ENCODE measurements at regions not wholly inside any gene's neighbourhood (a gene's known extent, or its start where the extent isn't known, plus 50 kb on each side); places are given as distances from the start of the nearest gene placed in this dataset.
A peak's percentile ranks its signal among the peaks of the same experiment; 100 is the strongest.

DNA sequence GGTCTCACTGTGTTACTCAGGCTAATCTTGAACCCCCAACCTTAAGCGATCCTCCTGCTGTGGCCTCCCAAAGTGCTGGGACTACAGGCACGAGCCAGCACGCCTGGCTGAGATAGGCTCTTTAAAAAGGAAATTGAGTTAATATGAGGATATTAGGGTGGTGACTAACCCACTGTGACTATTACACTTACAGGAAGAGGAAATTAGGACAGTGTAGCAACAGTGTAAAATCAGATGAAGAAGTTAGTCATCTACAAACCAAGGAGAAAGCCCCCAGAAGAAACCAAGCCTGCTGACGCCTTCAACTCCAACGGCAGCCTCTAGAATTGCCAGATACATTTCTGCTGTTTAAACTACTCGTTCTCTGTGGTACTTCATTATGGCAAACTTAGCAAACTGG, 711.9 kb downstream of the SUCLG1 start:
- DNase-seq, result peak in 1 of 3 donors; percentile 0

DNA sequence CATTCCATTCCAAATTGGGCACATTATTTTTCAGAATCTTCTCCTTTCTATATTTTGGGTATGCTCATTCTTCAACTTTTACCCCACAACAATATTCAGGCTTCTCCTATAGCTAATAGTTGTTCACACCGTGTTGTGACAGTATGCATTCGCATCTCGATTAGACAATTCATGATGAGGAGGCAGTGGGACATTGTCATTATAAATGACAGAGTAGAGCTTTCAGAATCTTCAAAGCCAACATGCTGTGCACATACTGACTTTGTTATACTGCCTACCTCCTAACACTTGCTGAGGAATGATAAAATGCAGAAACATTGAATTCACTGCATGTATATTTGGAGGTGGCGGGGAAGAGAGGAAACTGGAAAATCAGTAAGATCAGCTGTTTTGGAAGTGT, 714.2 kb downstream of the SUCLG1 start:
- DNase-seq, result no peak

DNA sequence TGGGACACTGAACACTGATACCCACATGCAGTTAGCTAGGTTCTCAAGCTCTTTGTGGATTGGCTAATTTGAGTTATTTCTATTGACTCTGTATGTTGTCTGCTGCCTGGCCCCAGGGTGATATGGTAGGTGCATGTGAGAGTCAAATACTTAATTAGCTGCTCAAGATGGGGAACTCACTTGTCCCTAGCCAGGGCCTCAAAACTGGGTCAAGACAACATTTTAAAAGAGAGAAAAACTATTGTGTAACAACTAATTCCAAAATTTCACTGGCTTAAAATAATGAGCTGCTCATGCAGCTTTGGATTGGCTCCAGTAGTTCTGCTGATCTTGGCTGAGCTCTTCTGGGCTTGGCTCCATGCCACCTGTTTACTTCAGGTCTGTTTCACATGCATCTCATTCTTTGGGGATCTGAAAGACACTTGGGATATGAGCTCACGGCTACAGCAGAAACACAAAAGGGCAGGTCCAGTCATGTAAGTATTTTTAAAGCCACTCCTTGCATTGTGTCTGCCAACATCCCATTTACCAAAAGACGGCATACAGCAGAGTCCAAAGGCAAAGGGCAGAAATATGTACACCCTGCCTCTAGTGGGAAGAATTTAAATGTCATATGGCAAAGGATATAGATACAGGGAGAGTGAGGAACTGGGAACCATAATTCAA, 716.8 kb downstream of the SUCLG1 start:
- DNase-seq, result no peak

DNA sequence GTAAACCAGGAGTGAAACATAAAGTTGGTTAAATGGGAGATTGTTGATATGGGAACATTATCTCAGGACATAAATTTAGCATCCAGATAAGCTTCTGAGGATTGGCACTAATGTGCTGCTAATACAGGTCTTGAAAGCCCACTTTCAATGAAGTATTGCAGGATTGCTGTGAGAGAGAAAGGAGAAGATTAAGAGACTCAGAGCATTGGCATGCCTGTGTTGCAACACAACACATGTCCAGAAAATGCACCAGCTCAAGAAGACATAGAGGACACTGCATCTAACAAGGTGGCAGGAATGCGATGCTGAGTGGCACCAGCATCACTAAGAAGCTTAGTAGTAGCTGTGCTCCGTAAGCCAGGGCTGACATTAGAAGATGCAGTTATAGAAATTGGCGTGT, 728.9 kb downstream of the SUCLG1 start:
- no peak for DNase-seq

DNA sequence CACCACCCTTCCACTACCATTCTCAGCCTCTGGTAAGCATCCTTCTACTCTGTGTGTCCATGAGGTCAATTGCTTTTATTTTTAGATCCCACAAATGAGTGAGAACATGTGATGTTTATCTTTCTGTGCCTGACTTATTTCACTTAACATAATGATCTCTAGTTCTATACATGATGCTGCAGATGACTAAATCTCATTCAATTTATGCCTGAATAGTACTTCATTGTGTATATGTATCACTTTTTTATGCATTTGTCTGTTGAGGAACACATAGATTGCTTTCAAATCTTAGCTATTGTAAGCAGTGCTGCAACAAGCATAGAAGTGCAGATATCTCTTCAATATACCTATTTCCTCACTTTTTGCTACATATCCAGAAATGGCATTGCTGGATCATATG, 733.3 kb downstream of the SUCLG1 start:
- no peak for DNase-seq

DNA sequence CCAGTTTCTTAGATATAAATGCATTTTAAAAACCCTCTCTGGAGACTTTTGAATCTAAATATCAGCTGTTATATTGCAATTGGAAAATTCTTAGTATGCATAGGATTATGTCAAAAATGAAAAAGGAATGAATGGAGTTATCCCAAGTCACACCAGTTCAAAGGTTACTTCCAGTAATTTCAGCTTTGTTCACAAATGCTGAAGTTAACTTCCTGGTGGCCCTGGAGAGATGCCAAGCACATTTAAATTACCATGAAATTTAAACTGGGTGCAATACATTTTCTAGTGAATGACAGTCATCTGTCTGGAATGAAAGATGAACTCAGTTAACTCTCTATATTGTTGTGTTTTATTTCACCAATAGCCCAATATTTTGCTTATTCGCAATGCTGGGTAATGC, 753.9 kb downstream of the SUCLG1 start:
- DNase-seq, result no peak

DNA sequence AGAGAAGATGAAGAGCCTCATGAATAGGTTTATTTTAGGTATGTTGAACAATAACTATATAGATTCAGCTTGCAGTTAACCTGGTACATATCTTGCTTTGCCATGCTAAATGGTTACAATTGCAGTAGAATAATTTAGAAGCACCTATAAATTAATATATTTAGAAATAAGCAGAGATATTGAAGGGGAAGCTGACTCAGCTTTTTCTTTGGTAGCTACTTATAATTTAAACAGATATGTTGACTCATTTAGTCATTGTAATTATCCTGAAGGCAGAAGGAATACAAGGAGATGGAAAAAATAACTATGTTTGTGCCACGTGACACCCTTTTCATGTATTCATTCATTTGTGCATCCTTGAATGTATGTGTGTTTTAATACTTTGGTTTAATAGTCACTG, 755.5 kb downstream of the SUCLG1 start:
- no peak for DNase-seq

DNA sequence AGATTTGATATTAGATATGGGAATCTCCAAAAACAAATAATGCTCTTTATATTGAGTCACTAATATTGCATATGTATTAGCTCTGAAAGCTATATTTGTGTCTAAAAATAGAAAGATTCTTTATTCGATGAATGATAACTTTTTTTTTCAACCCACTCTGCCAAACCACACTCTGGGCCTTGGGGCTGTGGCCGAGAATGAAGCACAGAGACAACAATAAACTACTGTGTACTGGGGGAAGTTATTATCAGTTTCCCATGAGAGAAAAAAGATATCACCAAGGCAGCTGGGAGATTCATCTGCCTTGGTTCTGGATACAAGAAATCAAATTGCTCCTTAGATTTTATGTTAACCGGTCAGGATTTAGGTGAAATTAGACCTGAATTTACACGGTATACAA, 762.2 kb downstream of the SUCLG1 start:
- DNase-seq, result no peak

DNA sequence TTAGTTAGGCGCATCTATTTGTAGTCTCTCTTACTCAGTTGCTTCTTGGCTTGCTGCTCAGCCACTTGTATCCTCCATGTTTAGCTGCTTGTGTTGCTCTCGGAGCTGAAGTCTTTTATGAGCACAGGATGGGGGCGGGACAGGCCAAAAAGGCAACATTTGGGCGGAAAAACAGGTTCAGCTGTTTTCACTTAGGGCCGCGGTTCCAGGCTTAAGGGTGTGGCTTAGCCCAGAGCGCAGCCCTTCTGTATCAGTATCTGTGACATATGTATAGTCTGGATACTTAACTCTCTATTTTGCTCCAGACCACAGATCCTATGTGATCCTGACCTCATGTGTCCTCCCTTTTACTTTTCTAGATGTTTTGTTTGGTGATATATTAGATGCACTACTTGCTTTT, 763.5 kb downstream of the SUCLG1 start:
- no peak for DNase-seq

DNA sequence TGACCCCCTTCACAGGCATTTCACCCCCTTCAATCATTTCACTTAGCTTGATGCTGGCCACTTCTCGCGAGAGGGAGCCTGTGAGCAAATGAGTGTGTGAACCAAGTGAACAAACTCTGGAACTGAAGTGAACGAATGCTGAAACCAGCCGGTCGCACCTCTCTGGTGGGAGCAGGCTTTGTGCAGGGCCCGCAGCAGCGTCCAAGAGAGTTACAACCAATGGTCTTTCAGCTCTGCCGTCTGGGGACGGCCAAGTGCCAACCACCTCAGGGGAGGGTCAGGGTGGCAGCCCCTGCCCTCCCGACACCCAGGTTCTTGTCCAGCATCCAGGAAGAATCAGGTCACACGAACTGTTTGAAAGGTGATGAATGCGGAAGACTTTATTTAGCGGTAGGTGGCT, 764.0 kb downstream of the SUCLG1 start:
- no peak for DNase-seq

DNA sequence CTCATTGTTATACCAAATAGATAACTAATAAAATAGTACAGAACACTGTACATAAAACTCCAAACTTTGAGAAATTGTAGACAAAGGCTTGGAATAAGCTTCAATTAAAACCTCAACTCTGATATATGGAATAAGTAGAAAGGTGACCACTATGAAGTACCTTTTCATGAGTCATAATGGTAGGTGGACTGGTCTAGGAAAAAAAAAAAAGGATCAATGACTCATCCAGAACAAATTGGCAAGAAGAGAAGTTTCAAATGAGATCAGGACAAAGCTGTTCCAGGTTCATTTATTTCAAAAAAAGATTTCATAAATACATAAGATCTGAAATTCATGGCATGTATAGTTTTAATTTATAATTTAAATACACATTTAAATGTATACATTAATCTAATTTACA, 769.7 kb downstream of the SUCLG1 start:
- no peak for DNase-seq

DNA sequence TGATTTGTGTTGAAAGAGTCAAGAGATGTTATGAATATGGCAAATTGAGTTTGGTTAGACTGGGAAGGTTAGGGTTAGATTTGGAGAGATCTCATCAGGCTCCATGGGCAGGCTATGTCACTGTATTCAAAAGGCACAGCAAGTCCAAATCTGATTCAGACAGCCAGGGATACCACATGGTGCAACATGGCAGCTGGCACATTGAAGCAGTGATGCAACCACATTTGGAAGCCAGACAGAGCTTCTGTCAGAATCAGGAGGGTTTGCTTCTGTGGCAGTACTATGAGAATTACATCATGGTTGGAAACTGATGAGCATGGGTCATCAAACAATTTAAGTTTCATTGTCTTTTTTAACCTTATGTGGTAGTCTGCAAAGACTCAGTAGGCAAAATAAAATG, 772.2 kb downstream of the SUCLG1 start:
- no peak for DNase-seq

DNA sequence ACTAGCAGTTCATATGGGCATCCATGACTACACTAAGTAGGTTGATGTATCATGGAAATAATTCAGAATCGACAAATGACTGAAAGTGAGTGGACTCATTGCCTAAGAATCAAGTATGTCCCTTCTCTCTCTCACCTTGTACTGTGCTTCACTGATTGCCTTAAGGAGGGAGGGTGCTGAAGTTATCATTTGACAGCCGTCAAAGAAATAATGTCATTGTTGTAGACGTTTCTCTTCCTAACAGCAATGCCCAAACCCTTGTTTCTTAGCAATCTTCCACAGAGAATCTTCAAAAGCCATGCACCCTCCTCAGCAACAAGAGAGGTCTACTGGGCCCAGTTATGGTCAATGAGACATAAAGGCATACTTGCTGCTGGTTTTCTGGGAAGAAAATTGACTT, 785.0 kb downstream of the SUCLG1 start:
- DNase-seq, result no peak

DNA sequence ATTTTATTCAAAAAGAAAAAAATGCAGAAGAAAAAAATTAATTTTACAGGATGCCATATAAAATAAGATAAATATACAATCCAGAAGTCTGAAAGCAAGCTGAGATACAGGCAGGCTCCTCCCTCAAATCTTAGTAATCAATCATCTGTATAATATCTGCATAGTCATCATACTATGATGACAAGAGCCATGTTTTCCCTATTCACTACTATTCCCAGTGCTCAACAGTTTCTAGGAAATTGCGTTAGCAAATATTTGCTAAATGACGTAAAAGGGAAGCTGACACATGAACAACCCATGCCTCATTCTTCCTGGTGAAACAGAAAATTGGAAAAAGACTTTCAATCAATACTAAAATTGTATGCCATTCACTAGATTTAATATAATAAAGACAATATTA, 793.2 kb downstream of the SUCLG1 start:
- DNase-seq, result peak in 1 of 3 donors; percentile 27

DNA sequence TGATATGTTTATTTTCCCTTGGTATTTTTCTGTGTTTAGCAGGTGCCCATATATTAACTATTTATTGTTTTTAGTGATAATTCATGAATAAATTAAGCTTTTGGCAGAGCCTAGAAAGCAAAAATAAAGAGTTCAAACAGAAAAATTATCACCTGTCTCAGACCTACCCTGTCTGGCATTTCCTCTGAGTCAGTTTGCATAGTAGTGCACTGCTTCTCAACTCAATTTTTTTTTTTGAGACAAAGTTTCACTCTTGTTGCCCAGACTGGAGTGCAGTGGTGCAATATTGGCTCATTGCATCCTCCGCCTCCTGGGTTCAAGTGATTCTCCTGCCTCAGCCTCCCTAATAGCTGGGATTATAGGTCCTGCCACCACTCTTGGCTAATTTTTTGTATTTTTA, 793.9 kb downstream of the SUCLG1 start:
- no peak for DNase-seq

DNA sequence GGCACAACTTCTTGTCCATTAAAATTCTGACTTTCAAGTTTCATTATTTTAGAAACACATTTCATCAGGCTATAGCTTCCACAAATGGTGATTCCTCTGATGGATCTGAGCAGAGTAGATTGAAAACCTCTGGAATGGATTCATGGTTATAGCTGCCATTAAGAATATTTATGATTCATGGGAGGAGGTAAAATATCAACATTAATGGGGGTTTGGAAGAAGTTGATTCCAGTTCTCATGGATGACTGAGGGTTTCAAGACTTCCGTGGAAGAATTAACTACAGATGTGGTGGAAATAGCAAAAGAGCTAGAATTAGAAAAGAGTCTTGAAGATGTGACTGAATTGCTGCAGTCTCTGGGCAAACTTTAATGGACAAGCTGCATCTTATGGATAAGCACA, 797.4 kb downstream of the SUCLG1 start:
- DNase-seq, result no peak

DNA sequence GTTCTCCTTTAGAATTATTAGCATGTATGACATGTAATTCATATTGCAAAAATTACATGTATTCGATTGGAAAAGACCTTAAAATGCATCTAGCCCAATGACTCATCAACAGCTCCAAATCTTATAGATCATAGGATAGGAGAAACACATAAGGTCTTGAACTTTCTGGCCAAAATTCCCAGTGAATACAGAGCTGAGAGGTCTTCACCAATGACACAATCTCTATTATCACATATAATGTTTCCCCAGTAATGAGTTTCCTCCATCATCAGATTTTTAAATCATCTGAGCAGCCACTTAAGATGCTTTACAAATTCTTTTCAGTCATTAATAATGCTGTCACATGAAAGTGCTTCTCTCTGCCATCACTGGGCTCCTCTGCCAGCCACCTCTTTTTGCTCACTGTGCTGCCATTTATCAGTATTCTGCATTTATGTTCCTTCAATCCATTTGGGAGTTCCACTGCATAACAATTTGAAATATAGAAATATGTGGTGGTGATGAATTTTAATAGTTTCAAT, 804.9 kb downstream of the SUCLG1 start:
- DNase-seq, result no peak

DNA sequence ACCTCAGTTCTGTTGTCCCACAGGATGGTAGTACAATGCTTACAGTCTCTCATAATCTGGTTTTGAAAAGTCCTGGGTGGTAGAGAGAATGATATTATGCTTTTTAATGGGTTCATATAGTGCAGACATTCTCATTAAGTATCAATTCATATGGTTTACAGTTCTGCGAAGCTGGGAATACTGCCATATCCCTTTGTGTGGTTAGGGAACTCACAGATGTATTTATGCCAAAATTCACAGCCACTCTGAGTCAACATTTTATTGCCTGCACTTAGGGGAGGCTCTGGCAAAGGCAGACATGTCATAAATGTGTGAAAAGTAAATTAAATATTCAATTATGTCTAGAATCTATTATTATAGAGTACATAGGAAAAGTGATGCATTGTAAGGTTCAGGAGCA, 808.2 kb downstream of the SUCLG1 start:
- DNase-seq, result no peak

DNA sequence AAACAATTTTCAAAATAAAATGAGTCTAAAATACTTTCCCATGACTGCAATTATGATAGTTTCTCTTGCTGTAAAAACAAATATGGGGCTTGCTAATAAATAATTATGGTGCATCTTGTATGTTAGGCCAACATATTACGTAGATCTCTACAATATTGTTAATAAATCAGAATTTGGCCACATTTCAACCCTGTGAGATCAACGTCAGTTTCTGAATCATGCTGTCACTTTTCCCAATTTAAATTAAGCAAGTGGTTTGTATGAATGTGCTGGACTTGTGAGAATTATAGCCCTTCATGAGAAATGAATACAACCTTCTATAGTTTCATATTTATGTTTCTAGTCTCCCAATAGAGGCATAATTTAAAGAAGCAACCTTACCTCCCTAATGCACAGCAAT, 808.9 kb downstream of the SUCLG1 start:
- DNase-seq, result no peak

DNA sequence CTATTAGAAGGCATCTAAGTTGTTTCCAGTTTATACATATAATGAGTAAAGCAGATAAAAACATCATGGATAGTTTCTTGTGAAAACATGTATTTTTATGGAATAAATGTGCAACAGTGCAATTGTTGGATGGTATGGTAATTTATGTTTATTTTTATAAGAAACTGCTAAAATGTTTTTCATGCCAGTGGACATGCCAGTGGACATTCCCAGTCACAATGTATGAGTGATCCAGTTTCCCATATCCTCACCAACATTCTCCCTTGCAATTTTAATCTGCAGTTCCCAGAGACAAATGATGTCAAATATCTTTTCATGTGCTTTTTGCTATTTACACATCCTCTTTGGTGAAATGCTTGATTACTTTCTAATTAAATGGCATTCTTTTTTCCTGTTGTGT, 818.6 kb downstream of the SUCLG1 start:
- no peak for DNase-seq

DNA sequence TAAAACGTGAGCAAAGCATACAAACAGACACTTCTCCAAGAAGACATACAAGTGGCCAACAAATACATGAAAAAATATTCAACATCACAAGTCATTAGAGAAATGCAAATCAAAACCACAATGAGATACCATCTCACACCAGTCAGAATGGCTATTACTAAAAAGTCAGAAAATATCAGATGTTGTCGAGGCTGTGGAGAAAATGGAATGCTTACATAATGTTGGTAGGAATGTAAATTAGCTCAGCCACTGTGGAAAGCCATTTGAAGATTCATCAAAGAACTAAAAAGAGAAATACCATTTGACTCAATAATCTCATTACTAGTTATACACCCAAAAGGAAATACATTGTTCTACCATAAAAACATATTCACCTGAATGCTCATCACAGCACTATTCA, 825.7 kb downstream of the SUCLG1 start:
- DNase-seq, result no peak

DNA sequence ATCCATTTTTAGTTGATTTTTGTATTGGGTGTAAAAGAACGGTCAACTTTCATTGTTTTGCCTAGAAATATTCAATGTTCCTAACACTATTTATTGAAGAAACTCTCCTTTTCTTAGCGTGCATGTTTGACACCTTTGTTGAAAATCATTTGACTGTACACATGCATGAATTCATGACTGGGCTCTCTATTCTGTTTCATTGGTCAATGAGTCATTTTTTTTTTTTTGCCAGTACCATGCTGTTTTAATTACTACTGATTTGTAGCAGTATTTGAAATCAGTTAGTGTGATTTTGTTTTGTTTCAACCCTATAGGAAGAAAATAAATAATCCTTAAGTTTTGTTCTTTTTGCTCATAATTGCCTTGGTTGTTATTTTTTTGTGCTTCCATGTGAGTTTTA, 828.7 kb downstream of the SUCLG1 start:
- DNase-seq, result no peak

DNA sequence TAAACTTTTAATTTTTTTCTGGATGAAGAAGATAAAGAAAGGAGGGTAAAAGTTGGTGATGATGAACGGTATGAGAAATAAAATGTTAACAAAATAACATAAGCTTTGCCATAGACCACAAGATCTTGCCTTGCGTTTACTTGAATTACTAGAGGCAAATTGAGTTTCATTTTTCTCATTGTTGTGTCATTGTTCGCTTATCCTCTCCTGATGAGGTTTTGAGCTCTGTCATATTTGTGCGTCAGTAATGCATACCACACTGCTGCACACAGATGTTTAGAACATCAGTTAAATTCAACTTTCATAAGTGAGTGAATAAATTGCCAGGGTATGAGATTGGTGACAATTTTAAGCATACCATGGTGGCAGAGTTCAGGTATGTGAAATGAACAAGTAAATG, 843.6 kb downstream of the SUCLG1 start:
- no peak for DNase-seq

DNA sequence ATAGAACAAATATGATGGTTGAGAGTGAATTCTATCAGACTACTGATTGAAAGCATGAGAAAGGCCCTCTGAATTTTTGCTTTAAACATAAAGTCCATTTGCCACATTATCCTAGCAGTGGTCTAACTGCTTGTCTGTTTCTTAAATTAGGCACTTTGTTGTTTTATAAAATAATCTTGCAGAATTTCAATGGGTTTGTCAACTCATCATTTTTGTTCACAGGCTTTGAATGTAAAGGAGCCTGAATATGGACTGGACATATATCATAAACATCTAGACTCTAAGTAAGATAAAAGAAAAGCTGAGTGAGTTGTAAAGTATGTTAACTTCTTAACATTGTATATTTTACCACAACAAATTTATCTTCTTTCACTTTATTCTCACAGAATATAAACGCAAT, 845.9 kb downstream of the SUCLG1 start:
- DNase-seq, result no peak

DNA sequence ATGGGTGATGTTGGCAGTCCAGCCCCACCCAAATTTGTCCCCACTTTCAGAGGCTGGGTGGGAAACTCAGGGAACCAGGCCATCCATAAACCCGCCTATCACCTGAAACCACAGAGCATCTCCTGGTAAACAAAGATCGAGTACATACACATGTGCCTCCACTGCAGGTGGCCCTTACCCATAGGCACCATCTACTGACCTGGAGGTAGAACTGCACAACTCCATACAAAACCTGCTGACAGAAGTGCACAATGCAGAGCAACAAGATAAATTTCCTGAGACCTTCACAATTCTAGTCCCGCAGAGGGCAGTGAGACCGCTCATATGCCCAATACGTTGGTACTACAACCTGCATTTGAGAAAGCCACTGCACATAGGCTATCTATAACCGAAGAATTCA, 856.3 kb downstream of the SUCLG1 start:
- no peak for DNase-seq
